Stomach (tissue), 4 donors: ENCODE measurements at regions not wholly inside any gene's neighbourhood (a gene's known extent, or its start where the extent isn't known, plus 50 kb on each side); places are given as distances from the start of the nearest gene placed in this dataset.

Source experiments
- EP300 ChIP-seq: sonication (generic); formaldehyde crosslinking; IDR thresholded peaks from one replicate; pipeline ENCODE4 v1.6.1; 2017; ENCODE audit warnings: antibody characterized with exemption
- POLR2A ChIP-seq, 4 donors: fragments of 450-650 bp; IDR thresholded peaks; one replicate each; pipeline ENCODE4 v1.6.1; 2016; ENCODE audit warnings: antibody characterized with exemption in 4 of 4, control low read depth in 2 of 4, mild to moderate bottlenecking in 1 of 4, moderate library complexity in 1 of 4
- POLR2AphosphoS5 ChIP-seq, 3 donors: sonication (generic); formaldehyde crosslinking; IDR thresholded peaks; one replicate each; pipeline ENCODE4 v1.6.1; 2016; ENCODE audit warnings: antibody characterized with exemption in 3 of 3
- TF ChIP-seq, protein P1 (sequence below), 7 experiments: fragments of 450-650 bp in 4 of 7; fragments of 200-600 bp in 3 of 7; sonication (generic) in 3 of 7; IDR thresholded peaks; one replicate each; pipeline ENCODE4 v1.5.1; 2016 to 2019; ENCODE audit warnings: antibody characterized with exemption in 7 of 7, control low read depth in 2 of 7, mild to moderate bottlenecking in 1 of 7

DNA sequence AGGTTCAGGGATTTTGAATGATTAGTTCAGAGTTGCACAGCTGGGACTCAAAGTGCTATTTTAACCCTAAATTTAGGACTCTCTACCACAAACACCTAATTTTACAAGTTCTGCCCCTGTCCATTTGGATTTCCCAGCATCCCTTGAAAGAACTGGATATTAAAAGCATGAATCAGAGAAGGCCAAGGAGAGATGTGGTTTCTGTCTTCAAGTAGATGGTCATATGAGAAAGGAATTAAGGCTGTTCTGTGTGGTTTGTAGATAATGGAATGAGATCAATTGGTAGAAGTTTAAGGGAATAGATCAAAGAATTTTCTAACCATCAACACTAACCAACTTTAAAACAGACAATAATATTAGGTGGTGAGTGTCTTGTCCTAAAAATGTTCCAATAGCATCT lies 106.4 kb upstream of the TENM4 start:
- no peak for TF ChIP-seq POLR2AphosphoS5 (IDR thresholded peaks at IDR 0.05)
- TF ChIP-seq, protein P1, sequence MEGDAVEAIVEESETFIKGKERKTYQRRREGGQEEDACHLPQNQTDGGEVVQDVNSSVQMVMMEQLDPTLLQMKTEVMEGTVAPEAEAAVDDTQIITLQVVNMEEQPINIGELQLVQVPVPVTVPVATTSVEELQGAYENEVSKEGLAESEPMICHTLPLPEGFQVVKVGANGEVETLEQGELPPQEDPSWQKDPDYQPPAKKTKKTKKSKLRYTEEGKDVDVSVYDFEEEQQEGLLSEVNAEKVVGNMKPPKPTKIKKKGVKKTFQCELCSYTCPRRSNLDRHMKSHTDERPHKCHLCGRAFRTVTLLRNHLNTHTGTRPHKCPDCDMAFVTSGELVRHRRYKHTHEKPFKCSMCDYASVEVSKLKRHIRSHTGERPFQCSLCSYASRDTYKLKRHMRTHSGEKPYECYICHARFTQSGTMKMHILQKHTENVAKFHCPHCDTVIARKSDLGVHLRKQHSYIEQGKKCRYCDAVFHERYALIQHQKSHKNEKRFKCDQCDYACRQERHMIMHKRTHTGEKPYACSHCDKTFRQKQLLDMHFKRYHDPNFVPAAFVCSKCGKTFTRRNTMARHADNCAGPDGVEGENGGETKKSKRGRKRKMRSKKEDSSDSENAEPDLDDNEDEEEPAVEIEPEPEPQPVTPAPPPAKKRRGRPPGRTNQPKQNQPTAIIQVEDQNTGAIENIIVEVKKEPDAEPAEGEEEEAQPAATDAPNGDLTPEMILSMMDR (IDR thresholded peaks at IDR 0.05) = no peak
- TF ChIP-seq POLR2A (IDR thresholded peaks at IDR 0.05) = no peak
- TF ChIP-seq EP300 = no peak
